NCI-H446 (cell line): ENCODE measurements at regions not wholly inside any gene's neighbourhood (a gene's known extent, or its start where the extent isn't known, plus 50 kb on each side); places are given as distances from the start of the nearest gene placed in this dataset.

Source experiments
- DNase-seq, 2 experiments: peaks; one replicate each; lab custom pipeline; 2025; lab: John Stamatoyannopoulos, UW

DNA sequence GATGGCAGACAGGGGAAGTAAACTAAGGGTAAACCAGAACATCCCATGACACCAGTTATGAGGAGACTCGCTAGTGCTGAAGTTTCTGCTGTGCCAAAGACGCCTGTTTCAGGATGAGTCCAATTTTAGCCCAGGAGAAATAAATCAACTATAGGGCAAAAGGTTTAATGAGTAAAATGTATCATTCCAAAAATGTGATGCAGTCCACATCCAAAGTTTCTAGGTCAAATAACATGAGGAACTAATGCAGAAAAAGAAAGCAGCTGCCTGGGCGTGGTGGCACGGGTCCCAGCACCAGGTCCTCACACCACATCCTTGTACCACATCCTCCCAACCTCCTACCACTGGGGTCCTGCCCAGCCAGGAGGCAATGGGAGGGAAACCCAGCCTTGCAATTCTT lies 126.9 kb upstream of the CTAGE1 start:
- DNase-seq: no peak

- no peak for DNase-seq
Observed at GRCh38 chr18:22545066-22545760, 127.5 kb upstream of the CTAGE1 start.

DNA sequence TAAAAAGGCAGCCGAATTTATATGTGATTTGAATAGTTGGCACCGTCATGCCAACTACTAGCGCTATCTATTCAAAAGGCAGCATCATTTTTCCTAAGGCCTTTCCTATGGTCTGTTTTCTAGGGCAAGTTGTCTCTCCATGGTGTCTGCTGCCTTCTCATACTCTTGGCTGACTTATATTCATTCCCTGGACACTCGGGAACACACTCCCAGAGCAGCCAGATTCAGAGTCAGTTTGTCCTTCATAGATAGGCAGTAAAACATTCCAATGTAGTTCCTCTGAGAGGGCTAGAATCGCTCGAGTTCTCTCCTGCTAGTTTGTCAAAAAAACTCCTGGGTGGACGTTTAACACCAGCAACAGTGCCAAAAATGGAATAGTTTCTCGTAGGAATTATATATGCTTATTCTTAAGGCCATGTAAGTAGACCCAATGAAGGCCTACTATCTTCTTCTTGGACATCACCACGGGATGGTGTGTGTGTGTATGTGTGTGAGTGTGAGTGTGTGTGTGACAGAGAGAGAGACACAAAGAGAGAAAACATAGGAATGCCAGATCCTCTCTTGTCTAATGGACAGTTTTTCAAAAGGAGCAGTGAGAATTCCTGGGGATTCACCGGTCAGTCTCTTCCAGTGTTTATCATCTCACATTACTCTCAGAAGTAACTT lies 129.3 kb upstream of the CTAGE1 start:
- no peak for DNase-seq

- DNase-seq: no peak
Observed at GRCh38 chr18:22547807-22548561, 130.3 kb upstream of the CTAGE1 start.

- no peak for DNase-seq
Observed at GRCh38 chr18:22549260-22549937, 131.7 kb upstream of the CTAGE1 start.

GRCh38 chr18:22550366-22550765 lies 132.7 kb upstream of the CTAGE1 start:
- DNase-seq: no peak

DNA sequence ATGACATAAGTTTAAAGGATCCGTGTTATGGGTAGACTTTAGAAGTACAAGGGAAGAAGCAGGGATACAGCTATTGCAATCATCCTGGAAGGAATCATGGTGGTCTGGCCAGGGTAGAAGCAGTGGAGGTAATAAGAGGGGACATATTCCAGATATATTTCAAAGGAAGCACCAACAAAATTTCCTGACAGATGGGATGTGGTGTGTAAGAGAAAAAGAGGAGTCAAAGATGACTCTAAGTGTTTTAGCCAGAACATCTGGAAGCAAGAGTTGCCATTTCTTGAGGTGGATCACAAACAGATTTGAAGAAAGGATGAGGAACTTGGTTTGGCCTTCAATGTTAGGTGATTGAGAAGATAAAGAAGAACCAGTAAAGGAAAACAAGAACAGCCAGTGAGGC lies 133.1 kb upstream of the CTAGE1 start:
- DNase-seq: no peak

DNA sequence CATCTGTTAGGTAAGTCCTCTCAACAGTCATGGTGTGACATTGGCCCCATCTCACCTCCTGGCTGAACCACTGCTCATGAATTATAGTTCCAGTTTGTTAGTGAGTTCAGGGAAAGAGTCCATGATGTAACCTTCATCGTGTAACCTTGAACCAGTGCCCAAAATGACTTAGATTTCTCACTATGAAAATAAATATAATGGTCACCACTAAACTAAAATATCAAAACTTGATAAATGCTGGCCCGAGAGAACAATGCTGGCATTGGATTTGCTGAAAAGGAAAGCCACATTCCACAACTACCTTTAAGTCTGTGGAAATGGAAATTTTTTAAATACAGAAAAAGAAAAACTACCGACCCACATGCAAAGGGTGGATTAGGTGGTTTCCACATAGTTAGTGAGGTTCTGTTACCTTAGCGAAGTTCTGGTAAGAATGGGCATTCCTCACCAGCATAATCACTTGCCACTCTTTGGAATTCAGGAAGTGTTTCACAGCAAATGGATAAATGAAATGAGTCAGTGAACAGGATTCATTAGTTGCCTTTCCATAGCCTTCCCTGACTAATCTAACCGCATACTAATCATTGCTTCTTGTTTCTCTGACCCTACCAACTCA lies 133.9 kb upstream of the CTAGE1 start:
- no peak for DNase-seq

GRCh38 chr18:22552254-22552653 lies 134.5 kb upstream of the CTAGE1 start:
- no peak for DNase-seq

GRCh38 chr18:22552899-22553460 lies 135.3 kb upstream of the CTAGE1 start:
- DNase-seq: no peak

DNA sequence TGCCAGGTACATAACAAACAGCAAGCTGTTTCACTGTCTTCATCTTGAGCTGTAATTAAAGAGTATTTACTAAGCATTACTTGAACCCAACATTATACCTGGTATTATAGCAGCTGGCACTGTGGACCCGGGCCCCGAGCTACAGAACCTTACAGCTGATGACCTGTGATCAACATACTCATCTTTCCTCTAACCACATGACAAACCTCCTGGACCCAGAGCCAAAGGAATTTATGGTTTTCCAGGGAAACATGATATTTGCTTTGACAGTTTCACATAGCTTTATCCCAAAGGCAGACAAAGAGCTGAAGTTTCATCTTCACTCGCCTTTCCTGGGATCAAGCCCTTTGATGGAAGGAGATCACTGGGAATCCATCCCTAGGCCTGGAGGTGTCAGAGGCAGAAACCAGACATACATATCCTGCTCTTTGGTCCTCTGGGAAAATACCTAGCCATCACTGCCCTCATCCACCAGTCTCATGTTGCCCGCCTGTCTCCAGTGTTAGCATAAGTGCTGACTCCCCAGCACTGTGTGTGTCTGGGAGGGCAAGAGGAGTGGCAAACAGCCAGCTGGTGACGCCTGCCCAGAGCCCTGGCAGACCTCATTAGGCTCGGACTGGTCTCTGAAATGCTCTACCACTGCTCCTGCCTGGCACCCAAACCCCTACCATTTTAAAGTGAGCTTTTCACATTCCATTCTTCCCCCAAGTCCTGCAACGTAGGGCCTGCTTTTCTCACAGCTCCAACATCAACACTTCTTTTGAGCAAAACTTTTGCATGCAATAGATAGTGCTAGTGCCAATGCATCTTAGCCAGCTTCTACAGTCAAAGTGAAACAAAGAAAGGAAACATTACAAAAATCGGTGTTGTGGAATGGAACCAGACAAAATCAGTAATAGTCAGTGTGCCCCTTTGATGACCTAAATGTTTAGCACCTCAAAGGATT lies 138.8 kb upstream of the CTAGE1 start:
- DNase-seq: no peak

DNA sequence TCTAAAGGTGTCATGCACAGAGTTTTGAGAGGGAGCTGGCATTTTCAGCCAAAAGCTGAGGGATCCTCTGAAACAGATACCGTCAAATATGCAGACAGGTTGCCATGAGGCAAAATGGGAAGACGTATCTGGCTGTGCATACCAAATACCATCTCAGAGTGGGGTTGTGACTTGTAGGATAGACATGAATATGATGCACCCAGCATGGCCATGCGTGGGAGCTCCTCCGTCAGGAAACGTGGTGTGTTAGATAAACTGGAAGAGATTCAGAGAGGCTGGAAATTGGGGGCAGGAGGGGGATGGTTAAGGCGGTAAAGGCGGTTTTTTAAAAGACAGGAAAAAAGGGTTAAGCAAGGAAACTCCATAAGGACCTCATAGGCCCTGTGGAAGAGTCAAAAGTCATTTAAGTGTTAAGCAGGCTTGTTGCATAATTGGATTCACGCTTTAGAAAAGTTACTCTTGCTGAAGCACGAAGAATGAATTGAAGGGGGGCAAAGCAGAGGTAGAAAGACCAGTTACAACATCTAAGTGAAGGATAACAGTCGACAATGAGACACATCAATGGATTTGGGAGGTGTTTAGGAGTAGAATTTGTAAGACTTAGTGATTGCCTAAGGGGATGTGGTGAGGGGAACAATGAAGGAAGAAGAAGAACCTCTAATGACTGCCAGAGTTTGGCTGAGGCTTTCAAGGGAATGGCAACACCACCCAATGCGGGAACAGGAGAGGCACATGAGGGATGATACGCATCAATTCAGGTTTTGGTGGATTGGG lies 139.6 kb upstream of the CTAGE1 start:
- DNase-seq: no peak

- DNase-seq: no peak
Observed at GRCh38 chr18:22558945-22559385, 141.2 kb upstream of the CTAGE1 start.

- no peak for DNase-seq
Observed at GRCh38 chr18:22559414-22560274, 141.9 kb upstream of the CTAGE1 start.

DNA sequence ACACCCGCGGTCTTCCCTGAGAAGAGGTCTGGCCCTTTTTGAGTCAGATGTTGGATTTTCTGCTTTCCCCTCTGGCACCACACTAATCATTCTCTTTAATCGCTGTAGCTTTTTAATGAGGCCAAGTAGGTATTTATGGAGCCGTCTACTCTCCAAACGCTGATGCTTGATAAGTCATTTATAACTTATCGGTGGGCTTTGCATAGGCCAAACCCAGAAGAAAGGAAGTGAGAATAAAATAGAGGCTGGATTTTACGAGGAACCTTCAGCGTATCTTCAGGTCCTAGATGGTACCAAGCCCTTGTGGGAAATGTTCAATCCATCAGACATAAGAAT lies 142.5 kb upstream of the CTAGE1 start:
- no peak for DNase-seq

DNA sequence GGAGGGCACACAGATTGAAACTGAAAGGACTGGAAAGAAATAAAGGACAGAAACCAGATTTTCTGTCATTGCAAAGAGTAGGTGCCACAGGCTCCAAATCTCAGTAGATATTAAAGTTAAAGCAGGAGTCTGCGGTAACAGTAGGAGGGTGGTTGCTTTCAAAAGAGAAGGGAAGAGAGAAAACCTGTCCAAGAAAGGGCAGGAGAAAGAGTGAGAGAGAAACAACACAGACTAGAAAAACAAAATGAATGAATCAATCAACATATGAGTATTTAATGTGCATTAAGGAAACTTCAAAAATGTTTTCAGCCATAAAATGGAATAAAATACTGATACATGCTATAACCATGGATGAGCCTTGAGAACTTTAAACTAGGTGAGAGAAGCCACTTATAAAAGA lies 143.1 kb upstream of the CTAGE1 start:
- DNase-seq: no peak

GRCh38 chr18:22563164-22563583 lies 145.5 kb upstream of the CTAGE1 start:
- DNase-seq: peak in 1 of 2 experiments; percentile 12

- DNase-seq: no peak
Observed at GRCh38 chr18:22564036-22564435, 146.3 kb upstream of the CTAGE1 start.
